H1 (cell line): ENCODE measurements at regions not wholly inside any gene's neighbourhood (a gene's known extent, or its start where the extent isn't known, plus 50 kb on each side); places are given as distances from the start of the nearest gene placed in this dataset.

Experiments used
- CTCF ChIA-PET: fragments of 300-600 bp; sonication (Branson Sonifier 250); formaldehyde crosslinking; loops from one replicate; lab custom pipeline; 2021; ENCODE audit not compliant: partially characterized antibody; lab: Charles Lee
- POLR2A ChIA-PET: fragments of 300-600 bp; sonication (Branson Sonifier 250); formaldehyde crosslinking; loops from one replicate; lab custom pipeline; 2021; ENCODE audit warnings: inconsistent platforms; ENCODE audit not compliant: partially characterized antibody; lab: Charles Lee
- DNase-seq, 2 experiments: peaks; one replicate each; pipeline versions ENCODE4 v3.0.0 to v3.0.0-alpha.2; 2010 to 2022; ENCODE audit warnings: low spot score in 2 of 2, low read depth in 1 of 2, mixed read lengths in 1 of 2
- FAIRE-seq: peaks from 2 replicates; lab custom pipeline; 2011; peaks lifted over from hg19 to GRCh38; lab: Jason Lieb, UNC
- H2AFZ ChIP-seq: 2 replicates; pipeline ENCODE4 v1.8.1; 2012; ENCODE audit warnings: low read length, inconsistent platforms
- H2AK5ac ChIP-seq: 2 replicates; pipeline ENCODE4 v1.6.1; 2013; ENCODE audit warnings: low read depth, low read length
- H2BK120ac ChIP-seq: replicated peaks from 2 replicates; pipeline ENCODE3; 2013; ENCODE audit warnings: low read depth, low read length, inconsistent platforms
- H2BK12ac ChIP-seq: 2 replicates; pipeline ENCODE4 v1.6.1; 2013; ENCODE audit warnings: low read depth, low read length
- H2BK15ac ChIP-seq: 2 replicates; pipeline ENCODE4 v1.6.1; 2013; ENCODE audit warnings: low read length
- H2BK20ac ChIP-seq: 2 replicates; pipeline ENCODE4 v1.6.1; 2013; ENCODE audit warnings: low read length
- H2BK5ac ChIP-seq: 2 replicates; pipeline ENCODE4 v1.6.1; 2013; ENCODE audit warnings: low read depth, low read length
- H3K14ac ChIP-seq: 2 replicates; pipeline ENCODE4 v1.6.1; 2013; ENCODE audit warnings: inconsistent platforms; ENCODE audit not compliant: insufficient read length
- H3K18ac ChIP-seq: 2 replicates; pipeline ENCODE4 v1.6.1; 2013; ENCODE audit warnings: low read length; ENCODE audit errors: extremely low read depth
- H3K23ac ChIP-seq: 2 replicates; pipeline ENCODE4 v1.6.1; 2013; ENCODE audit warnings: inconsistent platforms; ENCODE audit not compliant: insufficient read length
- H3K23me2 ChIP-seq: 2 replicates; pipeline ENCODE4 v1.6.1; 2013; ENCODE audit warnings: low read depth, low read length
- H3K27ac ChIP-seq: 2 replicates; pipeline ENCODE4 v1.6.1; 2011; ENCODE audit warnings: low read depth, low read length, inconsistent platforms
- H3K27me3 ChIP-seq, 4 experiments: replicated peaks in 1 of 4; 1 replicate in 1 of 4; 2 replicates in 3 of 4; pipeline versions ENCODE4 v1.6.1 to v1.8.1; 2011 to 2013; ENCODE audit warnings: low read length in 3 of 4, mild to moderate bottlenecking in 3 of 4, inconsistent platforms in 2 of 4, mixed read lengths in 2 of 4, moderate library complexity in 1 of 4; ENCODE audit not compliant: control insufficient read depth in 3 of 4, insufficient read depth in 3 of 4; ENCODE audit errors: extremely low read depth in 1 of 4
- H3K36me3 ChIP-seq, 4 experiments: 2 replicates each; pipeline versions ENCODE4 v1.6.1 to v1.8.1; 2011 to 2013; ENCODE audit warnings: mild to moderate bottlenecking in 4 of 4, low read length in 3 of 4, moderate library complexity in 2 of 4, control low read depth in 1 of 4, inconsistent platforms in 1 of 4; ENCODE audit not compliant: insufficient read depth in 4 of 4, control insufficient read depth in 2 of 4
- H3K4ac ChIP-seq: replicated peaks from 2 replicates; pipeline ENCODE3; 2013; ENCODE audit warnings: low read length, low read depth, mixed read lengths, inconsistent platforms; ENCODE audit not compliant: insufficient read length
- H3K4me1 ChIP-seq, 4 experiments: replicated peaks in 1 of 4; 1 replicate in 1 of 4; 2 replicates in 3 of 4; pipeline versions ENCODE4 v1.6.1 to v1.8.1; 2011 to 2013; ENCODE audit warnings: low read length in 3 of 4, inconsistent platforms in 2 of 4, mixed read lengths in 1 of 4; ENCODE audit not compliant: insufficient read depth in 4 of 4, control insufficient read depth in 3 of 4
- H3K4me2 ChIP-seq, 2 experiments: 2 replicates each; pipeline versions ENCODE4 v1.6.1 to v1.8.1; 2011 to 2013; ENCODE audit warnings: low read depth in 2 of 2, low read length in 2 of 2, control low read depth in 1 of 2, inconsistent platforms in 1 of 2, mild to moderate bottlenecking in 1 of 2; ENCODE audit not compliant: insufficient read depth in 1 of 2
- H3K4me3 ChIP-seq, 4 experiments: fragments of 200-600, 300-600 bp in 1 of 4; sonication (generic), shearing (Covaris generic), sonication (Bioruptor Twin) in 1 of 4; 2 replicates each; pipeline versions ENCODE4 v1.5.1 to v1.8.1; 2011 to 2016; ENCODE audit warnings: low read length in 4 of 4, low read depth in 3 of 4, control low read depth in 2 of 4, inconsistent platforms in 2 of 4, mild to moderate bottlenecking in 2 of 4, mixed read lengths in 1 of 4, moderate library complexity in 1 of 4; ENCODE audit not compliant: insufficient read depth in 2 of 4; ENCODE audit errors: extremely low read depth in 1 of 4
- H3K56ac ChIP-seq: replicated peaks from 2 replicates; pipeline ENCODE3; 2013; ENCODE audit warnings: low read depth, mild to moderate bottlenecking, mixed read lengths, low read length, inconsistent platforms; ENCODE audit not compliant: insufficient read length
- H3K79me1 ChIP-seq: 2 replicates; pipeline ENCODE4 v1.6.1; 2013; ENCODE audit warnings: low read depth, low read length, control low read depth
- H3K79me2 ChIP-seq, 2 experiments: 2 replicates each; pipeline versions ENCODE4 v1.6.1 to v1.8.1; 2012 to 2013; ENCODE audit warnings: low read length in 2 of 2, mild to moderate bottlenecking in 2 of 2, inconsistent platforms in 1 of 2; ENCODE audit not compliant: insufficient read depth in 2 of 2, control insufficient read depth in 1 of 2
- H3K9ac ChIP-seq, 4 experiments: replicated peaks in 1 of 4; 1 replicate in 1 of 4; 2 replicates in 3 of 4; pipeline versions ENCODE4 v1.6.1 to v1.8.1; 2011 to 2013; ENCODE audit warnings: low read depth in 3 of 4, low read length in 3 of 4, control low read depth in 2 of 4, mild to moderate bottlenecking in 2 of 4, moderate library complexity in 2 of 4, inconsistent platforms in 1 of 4; ENCODE audit errors: extremely low read depth in 1 of 4
- H3K9me3 ChIP-seq, 2 experiments: 2 replicates each; pipeline versions ENCODE4 v1.6.1 to v1.8.1; 2012 to 2013; ENCODE audit warnings: mild to moderate bottlenecking in 2 of 2, moderate library complexity in 2 of 2, control low read depth in 1 of 2, inconsistent platforms in 1 of 2, low read depth in 1 of 2, low read length in 1 of 2, mixed read lengths in 1 of 2; ENCODE audit not compliant: insufficient read depth in 2 of 2
- H4K20me1 ChIP-seq, 2 experiments: replicated peaks in 1 of 2; 2 replicates each; pipeline versions ENCODE3 to v1.8.1; 2011 to 2013; ENCODE audit warnings: inconsistent platforms in 2 of 2, low read length in 2 of 2, mild to moderate bottlenecking in 1 of 2; ENCODE audit not compliant: insufficient read depth in 2 of 2, control insufficient read depth in 1 of 2
- H4K5ac ChIP-seq: 2 replicates; pipeline ENCODE4 v1.6.1; 2013; ENCODE audit warnings: low read length, low read depth, mixed read lengths, inconsistent platforms; ENCODE audit not compliant: insufficient read length
- H4K8ac ChIP-seq: 2 replicates; pipeline ENCODE4 v1.8.0; 2013; ENCODE audit warnings: mild to moderate bottlenecking, moderate library complexity, low read length, inconsistent platforms; ENCODE audit not compliant: insufficient read depth; ENCODE audit errors: extremely low read depth
- H4K91ac ChIP-seq: replicated peaks from 2 replicates; pipeline ENCODE3; 2013; ENCODE audit warnings: low read length, mixed read lengths, inconsistent platforms; ENCODE audit not compliant: insufficient read length
- BRCA1 ChIP-seq: IDR thresholded peaks from 2 replicates; pipeline ENCODE4 v1.6.1; 2012; ENCODE audit warnings: low read depth, low read length, improper control_type of control experiment
- CBX5 ChIP-seq: fragments of 300-800, 300-1000 bp; sonication (generic); IDR thresholded peaks from 2 replicates; pipeline ENCODE4 v1.7.1; 2016; ENCODE audit warnings: antibody characterized with exemption, low read length, low read depth
- CREB1 ChIP-seq: IDR thresholded peaks from 2 replicates; pipeline ENCODE4 v1.6.1; 2012; ENCODE audit warnings: inconsistent platforms
- EZH2 ChIP-seq: fragments of 200-600 bp; sonication (generic); IDR thresholded peaks from 2 replicates; pipeline ENCODE4 v1.7.1; 2012; ENCODE audit warnings: low read depth, mild to moderate bottlenecking, moderate library complexity, low read length, inconsistent platforms; ENCODE audit not compliant: severe bottlenecking
- FOSL1 ChIP-seq: IDR thresholded peaks from 2 replicates; pipeline ENCODE4 v1.6.1; 2011; ENCODE audit warnings: mild to moderate bottlenecking, low read depth, low read length, moderate library complexity; ENCODE audit not compliant: insufficient read depth
- JUN ChIP-seq: IDR thresholded peaks from 2 replicates; pipeline ENCODE4 v1.6.1; 2011; ENCODE audit warnings: low read depth, mild to moderate bottlenecking, improper control_type of control experiment, low read length
- KDM4A ChIP-seq: IDR thresholded peaks from one replicate; pipeline ENCODE4 v1.7.1; 2012; ENCODE audit warnings: low read depth, mild to moderate bottlenecking, moderate library complexity, low read length, inconsistent platforms; ENCODE audit not compliant: severe bottlenecking
- RAD21 ChIP-seq, 2 experiments: IDR thresholded peaks in 1 of 2; conservative IDR thresholded peaks in 1 of 2; 2 replicates each; pipeline ENCODE4 v1.6.1; 2011; ENCODE audit warnings: low read depth in 2 of 2, low read length in 2 of 2, improper control_type of control experiment in 1 of 2, inconsistent platforms in 1 of 2, mild to moderate bottlenecking in 1 of 2, moderate library complexity in 1 of 2
- SP1 ChIP-seq: IDR thresholded peaks from 2 replicates; pipeline ENCODE4 v1.6.1; 2011; ENCODE audit warnings: low read depth, low read length
- WGBS, 2 experiments: shearing (Covaris generic) in 1 of 2; methylation state at CpG; one replicate each; pipeline versions ENCODE4 v1.1.6 to v1.1.7; 2013 to 2015; ENCODE audit warnings: low lambda C conversion rate in 2 of 2, mixed read lengths in 2 of 2, inconsistent platforms in 1 of 2, low coverage in 1 of 2, missing lambda C conversion rate in 1 of 2; ENCODE audit not compliant: insufficient replicate concordance in 2 of 2, insufficient coverage in 1 of 2, insufficient read length in 1 of 2; ENCODE audit errors: extremely low coverage in 1 of 2, missing lambda C conversion rate in 1 of 2; 5-methylcytosine and 5-hydroxymethylcytosine counted together
- TF ChIP-seq, protein P1 (sequence below): IDR thresholded peaks from 2 replicates; pipeline ENCODE4 v1.6.1; 2012; ENCODE audit warnings: low read length, inconsistent platforms
- TF ChIP-seq, protein P2 (sequence below): IDR thresholded peaks from 2 replicates; pipeline ENCODE4 v1.6.1; 2012; ENCODE audit warnings: inconsistent platforms
- TF ChIP-seq, protein P3 (sequence below): IDR thresholded peaks from 2 replicates; pipeline ENCODE4 v1.6.1; 2012; ENCODE audit warnings: inconsistent platforms

DNA sequence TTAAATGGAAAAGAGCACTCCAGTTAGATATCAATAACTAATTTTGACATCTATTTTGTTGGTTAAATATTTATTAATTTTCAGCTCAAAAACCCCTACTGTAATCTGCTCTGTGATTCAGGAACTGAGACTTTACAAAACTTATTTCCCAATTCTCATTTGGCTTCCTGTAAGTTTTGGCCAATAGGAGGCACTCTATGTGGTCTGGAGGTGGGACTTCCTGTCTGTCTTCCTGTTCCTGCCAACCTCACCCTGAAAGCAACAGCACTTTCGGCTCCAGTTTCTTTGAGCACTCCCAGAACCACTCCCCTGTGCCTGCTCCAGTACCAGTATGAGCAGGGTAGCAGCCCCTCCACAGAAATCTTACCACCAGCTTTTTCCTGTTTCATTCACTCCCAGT, 1027.0 kb downstream of the VRK1 start:
- no peak overlapping the region for H4K5ac ChIP-seq
- no peaks in the 10 kb centered on the region for H4K20me1 ChIP-seq
- WGBS, 2 experiments, result 0% methylated on average over 1 of the region's 1 CpG; no CpG with 5 or more reads in 1 of the 2 experiments
- no peak overlapping the region for H4K91ac ChIP-seq
- H3K4me1 ChIP-seq, result no peaks in the 10 kb centered on the region
- no peaks in the 10 kb centered on the region for H3K79me2 ChIP-seq
- no peak overlapping the region for H2AK5ac ChIP-seq
- no peak for DNase-seq
- no peaks in the 10 kb centered on the region for H3K23me2 ChIP-seq
- no peak for FAIRE-seq
- peak overlapping the region; percentile 44 for H2AFZ ChIP-seq
- H3K9ac ChIP-seq, result no peak overlapping the region
- H3K9me3 ChIP-seq, result peaks cover 0 to 3% of the 10 kb centered on the region in 2 experiments; a peak in 1 of 4 replicates
- H3K23ac ChIP-seq, result no peak overlapping the region
- H3K4me2 ChIP-seq, result no peak overlapping the region
- no peak overlapping the region for H2BK12ac ChIP-seq
- H3K27ac ChIP-seq, result no peak overlapping the region
- H3K36me3 ChIP-seq, result no peaks in the 10 kb centered on the region
- POLR2A ChIA-PET, result no interaction called here
- CTCF ChIA-PET, result interaction anchor here (1.0 kb wide), 2 partner anchors 8 to 317 kb away, joined by 3 read pairs; no protein-coding TSS in a partner anchor
- H3K14ac ChIP-seq, result no peak overlapping the region
- H3K4me3 ChIP-seq, result no peak overlapping the region
- H2BK20ac ChIP-seq, result no peak overlapping the region
- no peak overlapping the region for H2BK15ac ChIP-seq
- no peak overlapping the region for H3K18ac ChIP-seq
- no peak overlapping the region for H2BK120ac ChIP-seq
- no peak overlapping the region for H3K56ac ChIP-seq
- H4K8ac ChIP-seq, result no peak overlapping the region
- no peaks in the 10 kb centered on the region for H3K79me1 ChIP-seq
- no peak overlapping the region for H3K4ac ChIP-seq
- no peak overlapping the region for H2BK5ac ChIP-seq
- peaks cover 0 to 1% (median 0%) of the 10 kb centered on the region in 4 experiments; a peak in 1 of 7 replicates for H3K27me3 ChIP-seq
- TF ChIP-seq CBX5 (no peak), CREB1 (no peak), FOSL1 (no peak), JUN (no peak), RAD21 (IDR thresholded peaks at IDR 0.05 in 1 of 2, conservative IDR thresholded peaks at IDR 0.05 in 1 of 2; ENCODE audit: low read depth in 2 of 2, low read length in 2 of 2) (no peak), SP1 (no peak), BRCA1 (no peak), KDM4A (no peak), EZH2 (no peak)
- TF ChIP-seq, protein P1, sequence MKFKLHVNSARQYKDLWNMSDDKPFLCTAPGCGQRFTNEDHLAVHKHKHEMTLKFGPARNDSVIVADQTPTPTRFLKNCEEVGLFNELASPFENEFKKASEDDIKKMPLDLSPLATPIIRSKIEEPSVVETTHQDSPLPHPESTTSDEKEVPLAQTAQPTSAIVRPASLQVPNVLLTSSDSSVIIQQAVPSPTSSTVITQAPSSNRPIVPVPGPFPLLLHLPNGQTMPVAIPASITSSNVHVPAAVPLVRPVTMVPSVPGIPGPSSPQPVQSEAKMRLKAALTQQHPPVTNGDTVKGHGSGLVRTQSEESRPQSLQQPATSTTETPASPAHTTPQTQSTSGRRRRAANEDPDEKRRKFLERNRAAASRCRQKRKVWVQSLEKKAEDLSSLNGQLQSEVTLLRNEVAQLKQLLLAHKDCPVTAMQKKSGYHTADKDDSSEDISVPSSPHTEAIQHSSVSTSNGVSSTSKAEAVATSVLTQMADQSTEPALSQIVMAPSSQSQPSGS, result no peak
- TF ChIP-seq, protein P2, sequence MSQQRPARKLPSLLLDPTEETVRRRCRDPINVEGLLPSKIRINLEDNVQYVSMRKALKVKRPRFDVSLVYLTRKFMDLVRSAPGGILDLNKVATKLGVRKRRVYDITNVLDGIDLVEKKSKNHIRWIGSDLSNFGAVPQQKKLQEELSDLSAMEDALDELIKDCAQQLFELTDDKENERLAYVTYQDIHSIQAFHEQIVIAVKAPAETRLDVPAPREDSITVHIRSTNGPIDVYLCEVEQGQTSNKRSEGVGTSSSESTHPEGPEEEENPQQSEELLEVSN, result no peak
- TF ChIP-seq, protein P3, sequence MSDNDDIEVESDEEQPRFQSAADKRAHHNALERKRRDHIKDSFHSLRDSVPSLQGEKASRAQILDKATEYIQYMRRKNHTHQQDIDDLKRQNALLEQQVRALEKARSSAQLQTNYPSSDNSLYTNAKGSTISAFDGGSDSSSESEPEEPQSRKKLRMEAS, result no peak
